ENCODE measurements at regions not wholly inside any gene's neighbourhood (a gene's known extent, or its start where the extent isn't known, plus 50 kb on each side); places are given as distances from the start of the nearest gene placed in this dataset.

- Histone ChIP-seq H3K4me1 (ENCODE audit: control insufficient read depth, extremely low read depth, insufficient read depth, low read length) (no peaks in the 10 kb centered on the region), H3K4me2 (ENCODE audit: control insufficient read depth, extremely low read depth, insufficient read depth, low read depth, low read length) (no peak overlapping the region), H4K20me1 (ENCODE audit: control insufficient read depth, extremely low read depth, insufficient read depth, low read length) (no peaks in the 10 kb centered on the region), H3K27ac (ENCODE audit: control insufficient read depth, insufficient read depth, low read length) (no peak overlapping the region), H3K79me2 (ENCODE audit: control insufficient read depth, insufficient read depth, low read length) (no peaks in the 10 kb centered on the region), H3K4me3 (ENCODE audit: control insufficient read depth in 2 of 3, extremely low read depth in 1 of 3, insufficient read depth in 2 of 3, low read depth in 1 of 3, low read length in 3 of 3) (no peak overlapping the region), H3K9ac (ENCODE audit: control insufficient read depth, extremely low read depth, insufficient read depth, low read length) (no peak overlapping the region), H2AFZ (ENCODE audit: control insufficient read depth, low read length) (no peak overlapping the region), H3K9me1 (ENCODE audit: control insufficient read depth, extremely low read depth, insufficient read depth, low read length) (no peaks in the 10 kb centered on the region), H3K36me3 (ENCODE audit: control insufficient read depth in 2 of 2, extremely low read depth in 1 of 2, insufficient read depth in 2 of 2, low read length in 2 of 2) (no peaks in the 10 kb centered on the region), H3K27me3 (ENCODE audit: control insufficient read depth, extremely low read depth, insufficient read depth, low read length) (no peaks in the 10 kb centered on the region), H3K9me3 (ENCODE audit: control insufficient read depth, low read depth, low read length) (no peaks in the 10 kb centered on the region)
- dilution Hi-C loops (cut with MboI; ENCODE audit: extremely low pct_ligation_motif_present, low sequenced_read_pairs): no loop called here
- DNase-seq (ENCODE audit: low read depth, low spot score) (no peak), FAIRE-seq (no peak)
- TF ChIP-seq CTCF (optimal IDR thresholded peaks at IDR 0.05 in 1 of 3, IDR thresholded peaks at IDR 0.05 in 1 of 3, conservative IDR thresholded peaks at IDR 0.05 in 1 of 3; ENCODE audit: extremely low read depth in 1 of 3, insufficient read depth in 2 of 3, low read length in 3 of 3) (no peak), EZH2 (IDR thresholded peaks at IDR 0.05; ENCODE audit: low read length) (no peak)
Observed at GRCh38 chr10:53076948-53077347, 304.4 kb upstream of the MBL2 start.

- Histone ChIP-seq H3K4me1 (ENCODE audit: control insufficient read depth, extremely low read depth, insufficient read depth, low read length) (no peaks in the 10 kb centered on the region), H3K36me3 (ENCODE audit: control insufficient read depth in 2 of 2, extremely low read depth in 1 of 2, insufficient read depth in 2 of 2, low read length in 2 of 2) (no peaks in the 10 kb centered on the region), H3K79me2 (ENCODE audit: control insufficient read depth, insufficient read depth, low read length) (no peaks in the 10 kb centered on the region), H3K9ac (ENCODE audit: control insufficient read depth, extremely low read depth, insufficient read depth, low read length) (no peak overlapping the region), H3K9me1 (ENCODE audit: control insufficient read depth, extremely low read depth, insufficient read depth, low read length) (no peaks in the 10 kb centered on the region), H2AFZ (ENCODE audit: control insufficient read depth, low read length) (no peak overlapping the region), H3K27me3 (ENCODE audit: control insufficient read depth, extremely low read depth, insufficient read depth, low read length) (peaks cover 4% of the 10 kb centered on the region), H3K4me2 (ENCODE audit: control insufficient read depth, extremely low read depth, insufficient read depth, low read depth, low read length) (no peak overlapping the region), H3K4me3 (ENCODE audit: control insufficient read depth in 2 of 3, extremely low read depth in 1 of 3, insufficient read depth in 2 of 3, low read depth in 1 of 3, low read length in 3 of 3) (no peak overlapping the region), H4K20me1 (ENCODE audit: control insufficient read depth, extremely low read depth, insufficient read depth, low read length) (no peaks in the 10 kb centered on the region), H3K9me3 (ENCODE audit: control insufficient read depth, low read depth, low read length) (no peaks in the 10 kb centered on the region), H3K27ac (ENCODE audit: control insufficient read depth, insufficient read depth, low read length) (no peak overlapping the region)
- dilution Hi-C loops (cut with MboI; ENCODE audit: extremely low pct_ligation_motif_present, low sequenced_read_pairs): no loop called here
- no peak for TF ChIP-seq CTCF (optimal IDR thresholded peaks at IDR 0.05 in 1 of 3, IDR thresholded peaks at IDR 0.05 in 1 of 3, conservative IDR thresholded peaks at IDR 0.05 in 1 of 3; ENCODE audit: extremely low read depth in 1 of 3, insufficient read depth in 2 of 3, low read length in 3 of 3)
- TF ChIP-seq EZH2 (IDR thresholded peaks at IDR 0.05; ENCODE audit: low read length): no peak
- DNase-seq (ENCODE audit: low read depth, low spot score): no peak
- FAIRE-seq: no peak
Observed at GRCh38 chr10:53075469-53075868, 302.9 kb upstream of the MBL2 start.
